ENCODE measurements at regions not wholly inside any gene's neighbourhood (a gene's known extent, or its start where the extent isn't known, plus 50 kb on each side); places are given as distances from the start of the nearest gene placed in this dataset.

DNA sequence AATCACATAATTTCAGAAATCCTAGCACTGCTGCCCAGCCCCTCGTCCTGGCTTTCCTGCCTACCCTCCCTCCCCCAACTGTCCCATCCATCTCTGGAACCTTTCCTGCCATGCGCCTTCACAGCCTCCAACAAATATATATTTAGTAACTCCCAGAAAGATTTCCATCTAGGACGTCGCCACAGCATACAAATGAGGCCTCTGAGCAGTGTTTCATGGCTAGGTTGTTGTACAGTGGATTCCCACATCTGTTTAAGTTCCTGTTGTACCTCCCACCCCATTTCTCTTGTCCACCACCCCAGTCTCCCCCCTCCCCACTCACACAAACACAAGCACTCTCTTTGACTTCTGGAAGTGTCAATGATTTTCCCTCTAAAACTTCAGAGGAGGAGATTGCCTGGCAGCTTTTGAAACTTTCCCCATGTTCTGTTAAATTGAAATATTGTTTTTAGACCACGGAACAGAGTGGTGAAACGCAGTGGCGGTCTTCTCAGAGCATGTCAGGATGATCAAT, 280.3 kb upstream of the RORA start:
- H3K27ac ChIP-seq: no peak overlapping the region
- TF ChIP-seq, protein P1, sequence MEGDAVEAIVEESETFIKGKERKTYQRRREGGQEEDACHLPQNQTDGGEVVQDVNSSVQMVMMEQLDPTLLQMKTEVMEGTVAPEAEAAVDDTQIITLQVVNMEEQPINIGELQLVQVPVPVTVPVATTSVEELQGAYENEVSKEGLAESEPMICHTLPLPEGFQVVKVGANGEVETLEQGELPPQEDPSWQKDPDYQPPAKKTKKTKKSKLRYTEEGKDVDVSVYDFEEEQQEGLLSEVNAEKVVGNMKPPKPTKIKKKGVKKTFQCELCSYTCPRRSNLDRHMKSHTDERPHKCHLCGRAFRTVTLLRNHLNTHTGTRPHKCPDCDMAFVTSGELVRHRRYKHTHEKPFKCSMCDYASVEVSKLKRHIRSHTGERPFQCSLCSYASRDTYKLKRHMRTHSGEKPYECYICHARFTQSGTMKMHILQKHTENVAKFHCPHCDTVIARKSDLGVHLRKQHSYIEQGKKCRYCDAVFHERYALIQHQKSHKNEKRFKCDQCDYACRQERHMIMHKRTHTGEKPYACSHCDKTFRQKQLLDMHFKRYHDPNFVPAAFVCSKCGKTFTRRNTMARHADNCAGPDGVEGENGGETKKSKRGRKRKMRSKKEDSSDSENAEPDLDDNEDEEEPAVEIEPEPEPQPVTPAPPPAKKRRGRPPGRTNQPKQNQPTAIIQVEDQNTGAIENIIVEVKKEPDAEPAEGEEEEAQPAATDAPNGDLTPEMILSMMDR (IDR thresholded peaks at IDR 0.05; ENCODE audit: low read depth, low read length): no peak
- H3K27me3 ChIP-seq (ENCODE audit: insufficient read depth, low read depth, severe bottlenecking): no peaks in the 10 kb centered on the region
- H3K9me3 ChIP-seq (ENCODE audit: severe bottlenecking): no peaks in the 10 kb centered on the region
- H3K4me3 ChIP-seq (ENCODE audit: low read depth, low read length): no peak overlapping the region
- no peak for DNase-seq
- no peaks in the 10 kb centered on the region for H3K36me3 ChIP-seq

- Histone ChIP-seq H3K36me3 (no peaks in the 10 kb centered on the region), H3K9me3 (ENCODE audit: severe bottlenecking) (no peaks in the 10 kb centered on the region), H3K27ac (no peak overlapping the region), H3K27me3 (ENCODE audit: insufficient read depth, low read depth, severe bottlenecking) (no peaks in the 10 kb centered on the region), H3K4me3 (ENCODE audit: low read depth, low read length) (no peak overlapping the region)
- DNase-seq: no peak
- TF ChIP-seq, protein P1 (IDR thresholded peaks at IDR 0.05; ENCODE audit: low read depth, low read length): no peak
Measured at GRCh38 chr15:61503383-61503969, 274.4 kb upstream of the RORA start.

GRCh38 chr15:61501815-61502389, 272.8 kb upstream of the RORA start:
- no peaks in the 10 kb centered on the region for H3K9me3 ChIP-seq (ENCODE audit: severe bottlenecking)
- no peak overlapping the region for H3K4me3 ChIP-seq (ENCODE audit: low read depth, low read length)
- H3K36me3 ChIP-seq: no peaks in the 10 kb centered on the region
- no peaks in the 10 kb centered on the region for H3K27me3 ChIP-seq (ENCODE audit: insufficient read depth, low read depth, severe bottlenecking)
- no peak overlapping the region for H3K27ac ChIP-seq
- TF ChIP-seq, protein P1 (IDR thresholded peaks at IDR 0.05; ENCODE audit: low read depth, low read length): no peak
- DNase-seq: no peak

DNA sequence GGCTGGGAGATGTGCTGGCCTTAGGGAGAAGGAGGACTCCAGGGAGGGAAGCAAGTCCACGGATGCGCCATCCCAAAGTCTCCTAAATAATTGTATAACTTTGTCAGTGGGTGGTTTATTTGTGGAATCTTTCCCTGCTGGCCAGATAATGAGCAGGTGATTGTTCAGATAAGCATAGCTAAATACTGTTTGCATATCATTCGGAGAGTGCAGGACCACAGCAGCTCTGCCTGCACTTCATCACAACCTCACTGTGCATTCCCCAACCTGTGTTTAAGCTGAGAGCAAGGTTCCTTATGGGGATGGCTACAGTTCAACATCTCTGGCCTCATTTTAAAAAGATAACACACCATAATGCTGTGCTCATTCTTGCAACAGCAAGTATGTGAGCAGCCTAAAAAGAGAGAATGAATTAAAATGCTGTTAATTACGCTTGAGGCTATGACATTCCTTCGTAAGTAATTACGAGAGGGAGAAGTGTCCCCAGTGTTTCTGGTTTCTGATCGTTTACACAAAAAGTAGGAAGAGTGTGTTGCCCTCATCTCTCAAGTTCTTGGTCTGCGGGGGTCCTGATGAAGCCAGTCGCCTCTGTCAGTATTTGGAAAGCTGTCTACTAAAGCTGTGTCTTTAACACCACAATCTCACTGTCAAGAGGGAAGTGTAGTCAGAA, 272.0 kb upstream of the RORA start:
- H3K9me3 ChIP-seq (ENCODE audit: severe bottlenecking): no peaks in the 10 kb centered on the region
- H3K4me3 ChIP-seq (ENCODE audit: low read depth, low read length): no peak overlapping the region
- no peaks in the 10 kb centered on the region for H3K27me3 ChIP-seq (ENCODE audit: insufficient read depth, low read depth, severe bottlenecking)
- H3K36me3 ChIP-seq: no peaks in the 10 kb centered on the region
- TF ChIP-seq, protein P1 (IDR thresholded peaks at IDR 0.05; ENCODE audit: low read depth, low read length): no peak
- no peak for DNase-seq
- H3K27ac ChIP-seq: no peak overlapping the region

- no peaks in the 10 kb centered on the region for H3K9me3 ChIP-seq (ENCODE audit: severe bottlenecking)
- H3K27ac ChIP-seq: no peak overlapping the region
- H3K4me3 ChIP-seq (ENCODE audit: low read depth, low read length): no peak overlapping the region
- H3K27me3 ChIP-seq (ENCODE audit: insufficient read depth, low read depth, severe bottlenecking): no peaks in the 10 kb centered on the region
- TF ChIP-seq, protein P1 (IDR thresholded peaks at IDR 0.05; ENCODE audit: low read depth, low read length): no peak
- no peaks in the 10 kb centered on the region for H3K36me3 ChIP-seq
- DNase-seq: no peak
Measured at GRCh38 chr15:61500523-61500922, 271.4 kb upstream of the RORA start.

All from WERI-Rb-1 (cell line).